ENCODE measurements at regions not wholly inside any gene's neighbourhood (a gene's known extent, or its start where the extent isn't known, plus 50 kb on each side); places are given as distances from the start of the nearest gene placed in this dataset.
A peak's percentile ranks its signal among the peaks of the same experiment; 100 is the strongest.

DNA sequence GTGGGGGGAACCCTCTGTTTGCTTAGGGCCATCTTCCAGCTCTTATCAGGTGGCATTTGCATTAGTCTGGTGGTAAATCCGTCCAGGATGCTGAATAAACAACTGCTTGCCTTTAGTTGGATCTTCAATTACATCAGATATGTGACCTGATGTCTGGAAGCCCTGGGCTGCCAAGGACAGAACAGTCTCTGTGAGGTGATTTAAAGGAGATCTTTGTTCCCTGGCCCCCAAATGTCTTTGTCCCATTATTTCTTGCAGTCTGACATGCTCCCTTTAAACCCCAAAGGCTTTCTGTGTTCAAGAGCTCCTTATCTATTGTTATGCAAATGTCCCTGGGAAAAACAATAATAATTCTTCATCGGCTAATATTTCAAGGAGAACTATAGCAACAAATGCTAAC lies 84.6 kb upstream of the SPTLC3 start:
- no peak overlapping the region for H3K4me3 ChIP-seq (ENCODE audit: low read depth, low read length)
- H3K4me1 ChIP-seq (ENCODE audit: control insufficient read depth, insufficient read depth, low read length) = peaks cover 8% of the 10 kb centered on the region
- POLR2A ChIA-PET = no interaction called here
- CTCF ChIA-PET = interaction anchor here (0.5 to 4.6 kb wide), 22 partner anchors 10 to 864 kb away, joined by 3 to 62 read pairs (median 4); no protein-coding TSS in a partner anchor
- no peaks in the 10 kb centered on the region for H3K9me3 ChIP-seq (ENCODE audit: control insufficient read depth, insufficient read depth, low read depth, low read length)
- TF ChIP-seq ZFP3 (tag by site-specific recombination; IDR thresholded peaks at IDR 0.05; ENCODE audit: low read depth) (no peak), IKZF3 (tag by site-specific recombination; IDR thresholded peaks at IDR 0.05) (no peak), BCL11B (tag by site-specific recombination; IDR thresholded peaks at IDR 0.05; ENCODE audit: low read depth) (no peak), ZNF112 (tag by site-specific recombination; IDR thresholded peaks at IDR 0.05) (no peak), ZNF670 (tag by site-specific recombination; IDR thresholded peaks at IDR 0.05; ENCODE audit: low read depth) (no peak), ZNF843 (tag by site-specific recombination; IDR thresholded peaks at IDR 0.05) (no peak)
- TF ChIP-seq, protein P1, sequence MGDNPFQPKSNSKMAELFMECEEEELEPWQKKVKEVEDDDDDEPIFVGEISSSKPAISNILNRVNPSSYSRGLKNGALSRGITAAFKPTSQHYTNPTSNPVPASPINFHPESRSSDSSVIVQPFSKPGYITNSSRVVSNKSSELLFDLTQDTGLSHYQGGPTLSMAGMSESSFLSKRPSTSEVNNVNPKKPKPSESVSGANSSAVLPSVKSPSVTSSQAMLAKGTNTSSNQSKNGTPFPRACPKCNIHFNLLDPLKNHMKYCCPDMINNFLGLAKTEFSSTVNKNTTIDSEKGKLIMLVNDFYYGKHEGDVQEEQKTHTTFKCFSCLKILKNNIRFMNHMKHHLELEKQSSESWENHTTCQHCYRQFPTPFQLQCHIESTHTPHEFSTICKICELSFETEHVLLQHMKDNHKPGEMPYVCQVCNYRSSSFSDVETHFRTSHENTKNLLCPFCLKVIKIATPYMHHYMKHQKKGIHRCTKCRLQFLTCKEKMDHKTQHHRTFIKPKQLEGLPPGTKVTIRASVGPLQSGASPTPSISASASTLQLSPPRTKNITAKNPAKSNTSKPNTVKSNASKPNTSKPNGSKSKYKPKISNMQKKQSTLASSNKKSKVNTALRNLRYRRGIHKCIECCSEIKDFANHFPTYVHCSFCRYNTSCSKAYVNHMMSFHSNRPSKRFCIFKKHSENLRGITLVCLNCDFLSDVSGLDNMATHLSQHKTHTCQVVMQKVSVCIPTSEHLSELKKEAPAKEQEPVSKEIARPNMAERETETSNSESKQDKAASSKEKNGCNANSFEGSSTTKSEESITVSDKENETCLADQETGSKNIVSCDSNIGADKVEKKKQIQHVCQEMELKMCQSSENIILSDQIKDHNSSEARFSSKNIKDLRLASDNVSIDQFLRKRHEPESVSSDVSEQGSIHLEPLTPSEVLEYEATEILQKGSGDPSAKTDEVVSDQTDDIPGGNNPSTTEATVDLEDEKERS (tag by site-specific recombination; IDR thresholded peaks at IDR 0.05) = no peak
- H3K27ac ChIP-seq (ENCODE audit: extremely low read depth, low read depth, low read length) = no peak overlapping the region
- no peaks in the 10 kb centered on the region for H3K36me3 ChIP-seq (ENCODE audit: control insufficient read depth in 2 of 2, insufficient read depth in 1 of 2, low read length in 2 of 2)

DNA sequence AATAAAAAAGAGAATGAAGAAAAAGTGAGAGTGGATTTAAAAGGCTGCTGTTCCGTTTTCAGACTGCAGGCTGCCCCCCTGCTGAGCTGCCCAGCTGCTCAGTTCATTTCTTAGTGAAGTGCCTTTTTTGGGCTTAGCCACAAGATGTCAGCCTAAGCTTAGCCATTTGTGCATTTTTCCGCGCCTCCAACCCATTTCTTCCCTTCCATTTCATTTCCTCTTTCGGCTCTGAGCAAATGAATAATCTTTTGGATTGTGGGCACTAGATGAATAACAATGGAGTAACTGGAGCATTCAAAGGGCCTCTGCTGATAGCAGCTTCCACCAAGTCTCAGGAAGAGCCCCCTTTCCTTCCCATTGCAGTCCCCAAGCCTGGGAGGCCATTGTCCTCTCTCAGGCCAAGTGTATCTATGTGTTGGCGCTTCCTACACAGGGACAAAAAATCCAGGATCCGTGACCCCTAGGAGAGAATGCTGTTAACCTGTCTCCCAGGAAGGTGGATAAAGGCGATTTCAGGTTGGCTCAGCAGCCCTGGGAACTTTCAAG lies 83.5 kb upstream of the SPTLC3 start:
- Histone ChIP-seq H3K9me3 (ENCODE audit: control insufficient read depth, insufficient read depth, low read depth, low read length) (no peaks in the 10 kb centered on the region), H3K27ac (ENCODE audit: extremely low read depth, low read depth, low read length) (no peak overlapping the region), H3K4me3 (ENCODE audit: low read depth, low read length) (no peak overlapping the region), H3K4me1 (ENCODE audit: control insufficient read depth, insufficient read depth, low read length) (peaks cover 8% of the 10 kb centered on the region), H3K36me3 (ENCODE audit: control insufficient read depth in 2 of 2, insufficient read depth in 1 of 2, low read length in 2 of 2) (no peaks in the 10 kb centered on the region)
- TF ChIP-seq ZBTB8A (tag by site-specific recombination; IDR thresholded peaks at IDR 0.05) (peak; percentile 50), ZNF785 (tag by site-specific recombination; IDR thresholded peaks at IDR 0.05) (no peak), ZSCAN30 (tag by site-specific recombination; IDR thresholded peaks at IDR 0.05) (0 out of 2 replicates have a peak, but pooled peaks have one; percentile 19), CTCF (tag by site-specific recombination; IDR thresholded peaks at IDR 0.05) (peak; percentile 76), PRDM6 (tag by site-specific recombination; IDR thresholded peaks at IDR 0.05) (0 out of 2 replicates have a peak, but pooled peaks have one; percentile 32), GLIS2 (tag by site-specific recombination; IDR thresholded peaks at IDR 0.05) (no peak), FEZF1 (tag by site-specific recombination; IDR thresholded peaks at IDR 0.05) (peak; percentile 73), ZNF654 (tag by site-specific recombination; IDR thresholded peaks at IDR 0.05; ENCODE audit: low read depth) (peak; percentile 92), GLIS1 (tag by site-specific recombination; IDR thresholded peaks at IDR 0.05) (peak; percentile 68), ZNF26 (tag by site-specific recombination; IDR thresholded peaks at IDR 0.05) (no peak), ZIC2 (tag by site-specific recombination; IDR thresholded peaks at IDR 0.05) (peak; percentile 34)
- ChIA-PET CTCF (interaction anchor here (0.6 to 4.6 kb wide), 30 partner anchors 9 to 927 kb away, joined by 3 to 62 read pairs (median 3); no protein-coding TSS in a partner anchor), POLR2A (no interaction called here)
